ENCODE measurements at regions not wholly inside any gene's neighbourhood (a gene's known extent, or its start where the extent isn't known, plus 50 kb on each side); places are given as distances from the start of the nearest gene placed in this dataset.
"Not testable (repeated sequence)": the region's sequence is repeated elsewhere in the genome, so short reads cannot be mapped to it uniquely, and the experiment has no call there.

GRCh38 chr7:142511801-142512200 lies 237.5 kb upstream of the PRSS1 start:
- no peaks in the 10 kb centered on the region for H3K27me3 ChIP-seq (ENCODE audit: insufficient read depth, low read length, poor library complexity, severe bottlenecking)
- TF ChIP-seq EZH2phosphoT487 (IDR thresholded peaks at IDR 0.05; ENCODE audit: borderline replicate concordance) (no peak), CTCF (conservative IDR thresholded peaks at IDR 0.05; ENCODE audit: low read length) (no peak)
- H4K20me1 ChIP-seq (ENCODE audit: insufficient read depth, low read length, poor library complexity, severe bottlenecking) = no peaks in the 10 kb centered on the region
- H3F3A ChIP-seq (ENCODE audit: low read depth) = no peaks in the 10 kb centered on the region; the same call in none of the 2 replicates
- H3K36me3 ChIP-seq (ENCODE audit: insufficient read depth, low read length) = no peaks in the 10 kb centered on the region
- no peak overlapping the region for H3K9ac ChIP-seq (ENCODE audit: low read depth, low read length, poor library complexity, severe bottlenecking)
- H2AFZ ChIP-seq (ENCODE audit: low read length) = no peak overlapping the region
- peaks cover 81% of the 10 kb centered on the region for H3K4me1 ChIP-seq (ENCODE audit: insufficient read depth, low read length, poor library complexity, severe bottlenecking)
- H3K79me2 ChIP-seq (ENCODE audit: insufficient read depth, low read length) = no peaks in the 10 kb centered on the region
- no peaks in the 10 kb centered on the region for H3K9me3 ChIP-seq (ENCODE audit: insufficient read depth, low read depth, low read length)
- no peak overlapping the region for H3K4me3 ChIP-seq (ENCODE audit: low read length, poor library complexity, severe bottlenecking)
- H3K4me2 ChIP-seq (ENCODE audit: low read depth, low read length, poor library complexity, severe bottlenecking) = no peak overlapping the region
- H3K9me2 ChIP-seq (replicated peaks; ENCODE audit: low read depth, low read length) = no peaks in the 10 kb centered on the region

- no peaks in the 10 kb centered on the region for H3K27me3 ChIP-seq (ENCODE audit: insufficient read depth, low read length, poor library complexity, severe bottlenecking)
- H3F3A ChIP-seq (ENCODE audit: low read depth) = no peaks in the 10 kb centered on the region; the same call in none of the 2 replicates
- H3K79me2 ChIP-seq (ENCODE audit: insufficient read depth, low read length) = no peaks in the 10 kb centered on the region
- no peaks in the 10 kb centered on the region for H4K20me1 ChIP-seq (ENCODE audit: insufficient read depth, low read length, poor library complexity, severe bottlenecking)
- no peaks in the 10 kb centered on the region for H3K9me3 ChIP-seq (ENCODE audit: insufficient read depth, low read depth, low read length)
- H3K9me2 ChIP-seq (replicated peaks; ENCODE audit: low read depth, low read length) = no peaks in the 10 kb centered on the region
- H3K9ac ChIP-seq (ENCODE audit: low read depth, low read length, poor library complexity, severe bottlenecking) = no peak overlapping the region
- H3K36me3 ChIP-seq (ENCODE audit: insufficient read depth, low read length) = no peaks in the 10 kb centered on the region
- H3K4me3 ChIP-seq (ENCODE audit: low read length, poor library complexity, severe bottlenecking) = no peak overlapping the region
- H3K4me2 ChIP-seq (ENCODE audit: low read depth, low read length, poor library complexity, severe bottlenecking) = no peak overlapping the region
- H2AFZ ChIP-seq (ENCODE audit: low read length) = no peak overlapping the region
- TF ChIP-seq CTCF (conservative IDR thresholded peaks at IDR 0.05; ENCODE audit: low read length) (no peak), EZH2phosphoT487 (IDR thresholded peaks at IDR 0.05; ENCODE audit: borderline replicate concordance) (no peak)
- peaks cover 79% of the 10 kb centered on the region for H3K4me1 ChIP-seq (ENCODE audit: insufficient read depth, low read length, poor library complexity, severe bottlenecking)
These were observed 237.9 kb upstream of the PRSS1 start for GRCh38 chr7:142511374-142511773.

GRCh38 chr7:142509235-142509634 lies 240.0 kb upstream of the PRSS1 start:
- H4K20me1 ChIP-seq (ENCODE audit: insufficient read depth, low read length, poor library complexity, severe bottlenecking) = not testable (repeated sequence)

GRCh38 chr7:142508251-142508650 lies 241.0 kb upstream of the PRSS1 start:
- Histone ChIP-seq H4K20me1 (ENCODE audit: insufficient read depth, low read length, poor library complexity, severe bottlenecking) (no peaks in the 10 kb centered on the region), H3K9me3 (ENCODE audit: insufficient read depth, low read depth, low read length) (no peaks in the 10 kb centered on the region), H2AFZ (ENCODE audit: low read length) (no peak overlapping the region), H3K79me2 (ENCODE audit: insufficient read depth, low read length) (no peaks in the 10 kb centered on the region), H3K4me3 (ENCODE audit: low read length, poor library complexity, severe bottlenecking) (peak overlapping the region; percentile 49), H3K9me2 (replicated peaks; ENCODE audit: low read depth, low read length) (no peaks in the 10 kb centered on the region), H3K36me3 (ENCODE audit: insufficient read depth, low read length) (no peaks in the 10 kb centered on the region), H3K9ac (ENCODE audit: low read depth, low read length, poor library complexity, severe bottlenecking) (peak overlapping the region; percentile 73), H3K27me3 (ENCODE audit: insufficient read depth, low read length, poor library complexity, severe bottlenecking) (no peaks in the 10 kb centered on the region), H3F3A (ENCODE audit: low read depth) (no peaks in the 10 kb centered on the region), H3K4me1 (ENCODE audit: insufficient read depth, low read length, poor library complexity, severe bottlenecking) (peaks cover 68% of the 10 kb centered on the region), H3K4me2 (ENCODE audit: low read depth, low read length, poor library complexity, severe bottlenecking) (peak overlapping the region; percentile 66)
- no peak for TF ChIP-seq CTCF (conservative IDR thresholded peaks at IDR 0.05; ENCODE audit: low read length)
- TF ChIP-seq EZH2phosphoT487 (IDR thresholded peaks at IDR 0.05; ENCODE audit: borderline replicate concordance) = no peak

More at GRCh38 chr7:142509235-142509634, 240.0 kb upstream of the PRSS1 start:
- Histone ChIP-seq H3K9ac (ENCODE audit: low read depth, low read length, poor library complexity, severe bottlenecking) (peak overlapping the region; percentile 73), H3K4me1 (ENCODE audit: insufficient read depth, low read length, poor library complexity, severe bottlenecking) (peaks cover 72% of the 10 kb centered on the region), H3K4me2 (ENCODE audit: low read depth, low read length, poor library complexity, severe bottlenecking) (peak overlapping the region; percentile 66)
- not testable (repeated sequence) for H2AFZ ChIP-seq (ENCODE audit: low read length); H3F3A ChIP-seq (ENCODE audit: low read depth); H3K9me2 ChIP-seq (replicated peaks; ENCODE audit: low read depth, low read length); H3K4me3 ChIP-seq (ENCODE audit: low read length, poor library complexity, severe bottlenecking); H3K36me3 ChIP-seq (ENCODE audit: insufficient read depth, low read length); H3K9me3 ChIP-seq (ENCODE audit: insufficient read depth, low read depth, low read length); H3K79me2 ChIP-seq (ENCODE audit: insufficient read depth, low read length); H3K27me3 ChIP-seq (ENCODE audit: insufficient read depth, low read length, poor library complexity, severe bottlenecking)

Measured in Loucy (cell line).